GM23338 (cell line): ENCODE measurements at regions not wholly inside any gene's neighbourhood (a gene's known extent, or its start where the extent isn't known, plus 50 kb on each side); places are given as distances from the start of the nearest gene placed in this dataset.

ENCODE experiments used
- ATAC-seq: fragments of 200-7000 bp; cut with Tn5 transposase; 3 replicates; pipeline ENCODE4 v1.9.1; 2020
- DNase-seq: peaks from one replicate; pipeline ENCODE4 v3.0.0-alpha.2; 2015; ENCODE audit warnings: low spot score
- H2AFZ ChIP-seq: fragments of 200-600 bp; sonication (generic); 2 replicates; pipeline ENCODE4 v1.8.0; 2016; ENCODE audit warnings: antibody characterized with exemption, mild to moderate bottlenecking, moderate library complexity
- H3F3A ChIP-seq: fragments of 200-600 bp; sonication (generic); replicated peaks from 2 replicates; pipeline ENCODE4 v1.8.0; 2017; ENCODE audit warnings: antibody characterized with exemption, mixed run types, low read depth
- H3K27ac ChIP-seq: fragments of 200-600 bp; sonication (generic); 2 replicates; pipeline ENCODE4 v1.6.1; 2016; ENCODE audit warnings: low read depth
- H3K27me3 ChIP-seq: fragments of 200-600 bp; sonication (generic); 2 replicates; pipeline ENCODE4 v1.8.0; 2016; ENCODE audit warnings: mild to moderate bottlenecking, mixed run types, moderate library complexity; ENCODE audit not compliant: insufficient read depth
- H3K36me3 ChIP-seq: fragments of 200-600 bp; sonication (generic); 2 replicates; pipeline ENCODE4 v1.8.0; 2016; ENCODE audit warnings: mild to moderate bottlenecking; ENCODE audit not compliant: insufficient read depth
- H3K4me1 ChIP-seq: fragments of 200-600 bp; sonication (generic); 2 replicates; pipeline ENCODE4 v1.8.0; 2016; ENCODE audit warnings: mild to moderate bottlenecking, moderate library complexity; ENCODE audit not compliant: insufficient read depth
- H3K4me2 ChIP-seq: fragments of 200-600 bp; sonication (generic); 2 replicates; pipeline ENCODE4 v1.7.1; 2017; ENCODE audit warnings: mixed run types
- H3K4me3 ChIP-seq: fragments of 200-600 bp; sonication (generic); 2 replicates; pipeline ENCODE4 v1.6.1; 2016; ENCODE audit warnings: mixed run types
- H3K79me2 ChIP-seq: fragments of 200-600 bp; sonication (generic); replicated peaks from 2 replicates; pipeline ENCODE4 v1.8.0; 2017; ENCODE audit warnings: mild to moderate bottlenecking; ENCODE audit not compliant: insufficient read depth
- H3K9me2 ChIP-seq: fragments of 200-600 bp; sonication (generic); 2 replicates; pipeline ENCODE4 v1.8.0; 2017; ENCODE audit not compliant: insufficient read depth
- H4K20me1 ChIP-seq: fragments of 200-600 bp; sonication (generic); replicated peaks from 2 replicates; pipeline ENCODE4 v1.8.0; 2017; ENCODE audit warnings: mild to moderate bottlenecking; ENCODE audit not compliant: insufficient read depth
- H3K27ac Mint-ChIP-seq: 2 replicates; pipeline ENCODE4 v1.8.0; 2020; ENCODE audit warnings: inconsistent platforms, mild to moderate bottlenecking, moderate library complexity, mixed read lengths
- H3K27me3 Mint-ChIP-seq: 3 replicates; pipeline ENCODE4 v1.8.0; 2022; ENCODE audit warnings: low read depth, mild to moderate bottlenecking, moderate library complexity, mixed read lengths, inconsistent platforms; ENCODE audit not compliant: insufficient read depth, poor library complexity
- H3K36me3 Mint-ChIP-seq: 3 replicates; pipeline ENCODE4 v1.8.0; 2021; ENCODE audit warnings: low read depth, mild to moderate bottlenecking, inconsistent platforms, moderate library complexity, mixed read lengths
- H3K4me1 Mint-ChIP-seq: 3 replicates; pipeline ENCODE4 v1.8.0; 2020; ENCODE audit warnings: mild to moderate bottlenecking, inconsistent platforms, mixed read lengths
- H3K4me3 Mint-ChIP-seq: 3 replicates; pipeline ENCODE4 v1.8.0; 2021; ENCODE audit warnings: moderate library complexity, mild to moderate bottlenecking, inconsistent platforms, mixed read lengths
- H3K9me3 Mint-ChIP-seq: 3 replicates; pipeline ENCODE4 v1.8.0; 2020; ENCODE audit warnings: moderate library complexity, mild to moderate bottlenecking, inconsistent platforms, mixed read lengths
- EZH2 ChIP-seq: fragments of 200-600 bp; sonication (generic); IDR thresholded peaks from one replicate; pipeline ENCODE4 v1.8.0; 2017; ENCODE audit warnings: antibody characterized with exemption, mild to moderate bottlenecking, low read depth; ENCODE audit not compliant: unreplicated experiment
- EZH2phosphoT487 ChIP-seq: fragments of 200-600 bp; sonication (generic); IDR thresholded peaks from one replicate; pipeline ENCODE4 v1.8.1; 2018; ENCODE audit warnings: antibody characterized with exemption; ENCODE audit not compliant: unreplicated experiment
- JUNB ChIP-seq: IDR thresholded peaks from one replicate; pipeline ENCODE4 v1.6.1; 2016; ENCODE audit warnings: antibody characterized with exemption; ENCODE audit not compliant: unreplicated experiment
- POLR2AphosphoS5 ChIP-seq: IDR thresholded peaks from 2 replicates; pipeline ENCODE4 v1.6.1; 2016; ENCODE audit warnings: antibody characterized with exemption, low read depth
- STAT1 ChIP-seq: IDR thresholded peaks from one replicate; pipeline ENCODE4 v1.6.1; 2016; ENCODE audit warnings: antibody characterized with exemption; ENCODE audit not compliant: unreplicated experiment
- ZNF114 ChIP-seq: fragments of 250-450 bp; sonication (Bioruptor Pico); IDR thresholded peaks from 2 replicates; pipeline ENCODE4 v1.5.0; 2020; ENCODE audit warnings: mild to moderate bottlenecking, moderate library complexity
- ZNF331 ChIP-seq: fragments of 250-450 bp; sonication (Bioruptor Pico); IDR thresholded peaks from 2 replicates; pipeline ENCODE4 v1.5.0; 2020; ENCODE audit warnings: low read depth, mild to moderate bottlenecking, moderate library complexity
- TF ChIP-seq, protein P1 (sequence below): fragments of 250-450 bp; sonication (Bioruptor Pico); IDR thresholded peaks from 2 replicates; pipeline ENCODE4 v1.5.0; 2020; ENCODE audit warnings: mild to moderate bottlenecking, moderate library complexity
- TF ChIP-seq, protein P2 (sequence below): IDR thresholded peaks from one replicate; pipeline ENCODE4 v1.6.1; 2018; ENCODE audit warnings: antibody characterized with exemption; ENCODE audit not compliant: unreplicated experiment

GRCh38 chr2:82340578-82341053 lies 2036.1 kb upstream of the LRRTM1 start (continued):
- TF ChIP-seq, protein P1, sequence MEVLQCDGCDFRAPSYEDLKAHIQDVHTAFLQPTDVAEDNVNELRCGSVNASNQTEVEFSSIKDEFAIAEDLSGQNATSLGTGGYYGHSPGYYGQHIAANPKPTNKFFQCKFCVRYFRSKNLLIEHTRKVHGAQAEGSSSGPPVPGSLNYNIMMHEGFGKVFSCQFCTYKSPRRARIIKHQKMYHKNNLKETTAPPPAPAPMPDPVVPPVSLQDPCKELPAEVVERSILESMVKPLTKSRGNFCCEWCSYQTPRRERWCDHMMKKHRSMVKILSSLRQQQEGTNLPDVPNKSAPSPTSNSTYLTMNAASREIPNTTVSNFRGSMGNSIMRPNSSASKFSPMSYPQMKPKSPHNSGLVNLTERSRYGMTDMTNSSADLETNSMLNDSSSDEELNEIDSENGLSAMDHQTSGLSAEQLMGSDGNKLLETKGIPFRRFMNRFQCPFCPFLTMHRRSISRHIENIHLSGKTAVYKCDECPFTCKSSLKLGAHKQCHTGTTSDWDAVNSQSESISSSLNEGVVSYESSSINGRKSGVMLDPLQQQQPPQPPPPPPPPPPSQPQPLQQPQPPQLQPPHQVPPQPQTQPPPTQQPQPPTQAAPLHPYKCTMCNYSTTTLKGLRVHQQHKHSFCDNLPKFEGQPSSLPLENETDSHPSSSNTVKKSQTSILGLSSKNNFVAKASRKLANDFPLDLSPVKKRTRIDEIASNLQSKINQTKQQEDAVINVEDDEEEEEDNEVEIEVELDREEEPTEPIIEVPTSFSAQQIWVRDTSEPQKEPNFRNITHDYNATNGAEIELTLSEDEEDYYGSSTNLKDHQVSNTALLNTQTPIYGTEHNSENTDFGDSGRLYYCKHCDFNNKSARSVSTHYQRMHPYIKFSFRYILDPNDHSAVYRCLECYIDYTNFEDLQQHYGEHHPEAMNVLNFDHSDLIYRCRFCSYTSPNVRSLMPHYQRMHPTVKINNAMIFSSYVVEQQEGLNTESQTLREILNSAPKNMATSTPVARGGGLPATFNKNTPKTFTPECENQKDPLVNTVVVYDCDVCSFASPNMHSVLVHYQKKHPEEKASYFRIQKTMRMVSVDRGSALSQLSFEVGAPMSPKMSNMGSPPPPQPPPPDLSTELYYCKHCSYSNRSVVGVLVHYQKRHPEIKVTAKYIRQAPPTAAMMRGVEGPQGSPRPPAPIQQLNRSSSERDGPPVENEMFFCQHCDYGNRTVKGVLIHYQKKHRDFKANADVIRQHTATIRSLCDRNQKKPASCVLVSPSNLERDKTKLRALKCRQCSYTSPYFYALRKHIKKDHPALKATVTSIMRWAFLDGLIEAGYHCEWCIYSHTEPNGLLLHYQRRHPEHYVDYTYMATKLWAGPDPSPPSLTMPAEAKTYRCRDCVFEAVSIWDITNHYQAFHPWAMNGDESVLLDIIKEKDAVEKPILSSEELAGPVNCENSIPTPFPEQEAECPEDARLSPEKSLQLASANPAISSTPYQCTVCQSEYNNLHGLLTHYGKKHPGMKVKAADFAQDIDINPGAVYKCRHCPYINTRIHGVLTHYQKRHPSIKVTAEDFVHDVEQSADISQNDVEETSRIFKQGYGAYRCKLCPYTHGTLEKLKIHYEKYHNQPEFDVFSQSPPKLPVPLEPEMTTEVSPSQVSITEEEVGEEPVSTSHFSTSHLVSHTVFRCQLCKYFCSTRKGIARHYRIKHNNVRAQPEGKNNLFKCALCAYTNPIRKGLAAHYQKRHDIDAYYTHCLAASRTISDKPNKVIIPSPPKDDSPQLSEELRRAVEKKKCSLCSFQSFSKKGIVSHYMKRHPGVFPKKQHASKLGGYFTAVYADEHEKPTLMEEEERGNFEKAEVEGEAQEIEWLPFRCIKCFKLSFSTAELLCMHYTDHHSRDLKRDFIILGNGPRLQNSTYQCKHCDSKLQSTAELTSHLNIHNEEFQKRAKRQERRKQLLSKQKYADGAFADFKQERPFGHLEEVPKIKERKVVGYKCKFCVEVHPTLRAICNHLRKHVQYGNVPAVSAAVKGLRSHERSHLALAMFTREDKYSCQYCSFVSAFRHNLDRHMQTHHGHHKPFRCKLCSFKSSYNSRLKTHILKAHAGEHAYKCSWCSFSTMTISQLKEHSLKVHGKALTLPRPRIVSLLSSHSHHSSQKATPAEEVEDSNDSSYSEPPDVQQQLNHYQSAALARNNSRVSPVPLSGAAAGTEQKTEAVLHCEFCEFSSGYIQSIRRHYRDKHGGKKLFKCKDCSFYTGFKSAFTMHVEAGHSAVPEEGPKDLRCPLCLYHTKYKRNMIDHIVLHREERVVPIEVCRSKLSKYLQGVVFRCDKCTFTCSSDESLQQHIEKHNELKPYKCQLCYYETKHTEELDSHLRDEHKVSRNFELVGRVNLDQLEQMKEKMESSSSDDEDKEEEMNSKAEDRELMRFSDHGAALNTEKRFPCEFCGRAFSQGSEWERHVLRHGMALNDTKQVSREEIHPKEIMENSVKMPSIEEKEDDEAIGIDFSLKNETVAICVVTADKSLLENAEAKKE (CRISPR knock-in tag), result no peak
- TF ChIP-seq EZH2phosphoT487 (no peak), ZNF331 (CRISPR knock-in tag) (no peak)
- TF ChIP-seq, protein P2, sequence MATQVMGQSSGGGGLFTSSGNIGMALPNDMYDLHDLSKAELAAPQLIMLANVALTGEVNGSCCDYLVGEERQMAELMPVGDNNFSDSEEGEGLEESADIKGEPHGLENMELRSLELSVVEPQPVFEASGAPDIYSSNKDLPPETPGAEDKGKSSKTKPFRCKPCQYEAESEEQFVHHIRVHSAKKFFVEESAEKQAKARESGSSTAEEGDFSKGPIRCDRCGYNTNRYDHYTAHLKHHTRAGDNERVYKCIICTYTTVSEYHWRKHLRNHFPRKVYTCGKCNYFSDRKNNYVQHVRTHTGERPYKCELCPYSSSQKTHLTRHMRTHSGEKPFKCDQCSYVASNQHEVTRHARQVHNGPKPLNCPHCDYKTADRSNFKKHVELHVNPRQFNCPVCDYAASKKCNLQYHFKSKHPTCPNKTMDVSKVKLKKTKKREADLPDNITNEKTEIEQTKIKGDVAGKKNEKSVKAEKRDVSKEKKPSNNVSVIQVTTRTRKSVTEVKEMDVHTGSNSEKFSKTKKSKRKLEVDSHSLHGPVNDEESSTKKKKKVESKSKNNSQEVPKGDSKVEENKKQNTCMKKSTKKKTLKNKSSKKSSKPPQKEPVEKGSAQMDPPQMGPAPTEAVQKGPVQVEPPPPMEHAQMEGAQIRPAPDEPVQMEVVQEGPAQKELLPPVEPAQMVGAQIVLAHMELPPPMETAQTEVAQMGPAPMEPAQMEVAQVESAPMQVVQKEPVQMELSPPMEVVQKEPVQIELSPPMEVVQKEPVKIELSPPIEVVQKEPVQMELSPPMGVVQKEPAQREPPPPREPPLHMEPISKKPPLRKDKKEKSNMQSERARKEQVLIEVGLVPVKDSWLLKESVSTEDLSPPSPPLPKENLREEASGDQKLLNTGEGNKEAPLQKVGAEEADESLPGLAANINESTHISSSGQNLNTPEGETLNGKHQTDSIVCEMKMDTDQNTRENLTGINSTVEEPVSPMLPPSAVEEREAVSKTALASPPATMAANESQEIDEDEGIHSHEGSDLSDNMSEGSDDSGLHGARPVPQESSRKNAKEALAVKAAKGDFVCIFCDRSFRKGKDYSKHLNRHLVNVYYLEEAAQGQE, result no peak

GRCh38 chr2:82339805-82340204 lies 2035.3 kb upstream of the LRRTM1 start:
- H3K4me1 Mint-ChIP-seq, result no peaks in the 10 kb centered on the region
- no peaks in the 10 kb centered on the region for H3K27me3 Mint-ChIP-seq
- H3K79me2 ChIP-seq, result no peaks in the 10 kb centered on the region
- no peak overlapping the region for H3K27ac Mint-ChIP-seq
- H3K4me1 ChIP-seq, result no peaks in the 10 kb centered on the region; the same call in 1 of the 2 replicates
- no peak overlapping the region for H3K4me3 ChIP-seq
- no peak overlapping the region for H3K27ac ChIP-seq
- H3F3A ChIP-seq, result no peaks in the 10 kb centered on the region
- no peaks in the 10 kb centered on the region for H3K36me3 ChIP-seq
- DNase-seq, result no peak
- no peaks in the 10 kb centered on the region for H3K9me3 Mint-ChIP-seq
- H3K9me2 ChIP-seq, result no peaks in the 10 kb centered on the region
- no peak overlapping the region for H3K4me3 Mint-ChIP-seq
- no peaks in the 10 kb centered on the region for H3K36me3 Mint-ChIP-seq
- ATAC-seq, result no peak
- no peaks in the 10 kb centered on the region for H3K27me3 ChIP-seq
- no peak overlapping the region; the same call in 1 of the 2 replicates for H2AFZ ChIP-seq
- H4K20me1 ChIP-seq, result no peaks in the 10 kb centered on the region
- H3K4me2 ChIP-seq, result no peak overlapping the region
- TF ChIP-seq POLR2AphosphoS5 (no peak), EZH2 (no peak), ZNF114 (CRISPR knock-in tag) (no peak), JUNB (no peak), STAT1 (no peak)
